ENCODE measurements at regions not wholly inside any gene's neighbourhood (a gene's known extent, or its start where the extent isn't known, plus 50 kb on each side); places are given as distances from the start of the nearest gene placed in this dataset.

DNA sequence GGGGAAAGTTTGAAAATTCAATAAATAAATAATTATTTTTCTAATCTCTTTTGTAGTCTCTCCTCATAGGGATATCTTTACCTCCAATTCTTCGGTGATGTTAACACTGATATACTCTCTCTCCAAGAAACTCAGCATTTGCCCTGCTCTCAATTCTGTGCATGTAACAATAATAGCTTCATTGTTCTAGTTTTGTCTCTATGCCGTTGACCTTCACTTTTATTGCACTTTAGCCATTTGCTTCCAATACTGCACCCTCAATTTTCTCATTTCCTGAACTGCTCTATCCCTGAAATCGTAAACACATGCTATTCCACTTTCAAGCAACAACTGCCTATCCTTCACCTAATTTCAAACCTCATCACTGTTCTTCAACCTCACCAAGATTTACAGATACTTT, 645.0 kb downstream of the C12orf50 start:
- H3K4me1 Mint-ChIP-seq (ENCODE audit: low read depth): no peaks in the 10 kb centered on the region
- no peak for DNase-seq (ENCODE audit: low spot score)
- no peaks in the 10 kb centered on the region for H3K36me3 Mint-ChIP-seq (ENCODE audit: low read depth)
- H3K4me3 Mint-ChIP-seq: no peak overlapping the region
- peaks cover 4% of the 10 kb centered on the region for H3K9me3 Mint-ChIP-seq
- peaks cover 2% of the 10 kb centered on the region for H3K27me3 Mint-ChIP-seq (ENCODE audit: insufficient read depth)
- no peak overlapping the region for H3K27ac Mint-ChIP-seq
- intact Hi-C loops (cut with micrococcal nuclease): no loop called here

DNA sequence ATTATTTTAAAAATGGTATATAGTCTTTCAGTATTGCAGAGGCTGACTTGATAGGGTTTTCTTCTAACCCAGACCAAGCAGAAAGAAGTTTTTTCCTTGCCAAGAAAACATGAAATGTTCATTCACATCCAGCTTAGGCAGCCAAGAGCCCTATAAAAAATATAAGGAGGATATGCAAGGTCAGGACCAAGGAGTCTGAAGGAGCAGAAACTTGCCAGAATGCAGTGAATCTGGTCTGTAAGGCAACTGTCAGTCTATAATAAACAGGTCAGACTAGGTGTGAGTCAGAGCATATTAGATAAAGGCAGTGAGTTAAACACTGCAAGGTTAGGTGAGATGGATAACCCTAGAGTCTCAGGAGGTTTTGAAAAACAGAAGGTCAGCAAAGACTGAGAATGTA, 645.5 kb downstream of the C12orf50 start:
- Mint-ChIP-seq H3K4me1 (ENCODE audit: low read depth) (no peaks in the 10 kb centered on the region), H3K9me3 (peaks cover 4% of the 10 kb centered on the region), H3K27me3 (ENCODE audit: insufficient read depth) (peaks cover 2% of the 10 kb centered on the region), H3K36me3 (ENCODE audit: low read depth) (no peaks in the 10 kb centered on the region), H3K4me3 (no peak overlapping the region), H3K27ac (no peak overlapping the region)
- intact Hi-C loops (cut with micrococcal nuclease): no loop called here
- DNase-seq (ENCODE audit: low spot score): no peak

DNA sequence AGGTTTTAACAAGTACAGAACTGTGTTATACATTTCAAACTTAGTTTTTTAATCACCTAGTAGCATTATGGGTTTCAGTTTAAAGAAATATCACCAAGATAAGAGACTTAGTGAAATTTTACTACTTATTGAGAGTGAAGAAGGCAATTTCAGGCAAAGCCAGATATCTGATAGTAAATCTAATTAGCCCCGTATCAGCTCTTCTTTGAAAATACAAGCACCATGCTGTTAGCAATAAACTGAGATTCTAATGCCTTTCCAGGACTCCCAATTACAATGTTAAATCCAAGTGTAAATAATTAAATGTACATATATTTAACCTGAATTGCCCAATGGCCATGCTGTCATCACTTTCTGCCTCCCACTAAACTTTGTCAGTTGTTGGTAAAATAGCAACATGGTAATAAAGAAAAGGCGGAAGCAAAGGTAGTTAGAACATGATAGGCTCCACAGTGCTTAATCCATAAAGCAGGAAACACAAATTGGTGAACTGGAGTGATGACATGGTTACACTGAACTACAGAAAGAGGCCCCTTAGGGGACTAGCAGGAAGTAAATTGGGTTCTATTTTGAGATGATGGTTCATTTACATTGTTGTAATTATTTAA, 646.1 kb downstream of the C12orf50 start:
- Mint-ChIP-seq H3K36me3 (ENCODE audit: low read depth) (no peaks in the 10 kb centered on the region), H3K4me1 (ENCODE audit: low read depth) (no peaks in the 10 kb centered on the region), H3K4me3 (no peak overlapping the region), H3K27ac (no peak overlapping the region), H3K9me3 (peaks cover 4% of the 10 kb centered on the region), H3K27me3 (ENCODE audit: insufficient read depth) (peaks cover 2% of the 10 kb centered on the region)
- intact Hi-C loops (cut with micrococcal nuclease): no loop called here
- no peak for DNase-seq (ENCODE audit: low spot score)

DNA sequence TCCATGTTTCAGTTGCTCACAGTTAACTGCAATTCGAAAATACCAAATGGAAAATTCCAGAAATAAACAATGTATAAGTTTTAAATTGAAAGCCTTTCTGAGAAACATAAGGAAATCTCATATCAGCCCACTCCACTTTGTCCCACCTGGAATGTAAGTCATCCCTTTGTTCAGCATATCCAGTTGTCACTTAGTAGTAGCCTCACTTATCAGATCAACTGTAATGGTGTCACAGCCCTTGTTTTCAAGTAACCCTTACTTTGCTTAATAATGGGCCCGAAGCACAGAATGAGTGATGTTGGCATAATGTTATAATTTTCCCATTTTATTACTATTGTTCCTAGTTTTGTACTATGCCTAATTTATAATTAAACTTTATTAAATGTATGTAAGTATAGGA, 646.8 kb downstream of the C12orf50 start:
- peaks cover 2% of the 10 kb centered on the region for H3K27me3 Mint-ChIP-seq (ENCODE audit: insufficient read depth)
- no peak overlapping the region for H3K4me3 Mint-ChIP-seq
- no peaks in the 10 kb centered on the region for H3K4me1 Mint-ChIP-seq (ENCODE audit: low read depth)
- H3K9me3 Mint-ChIP-seq: peaks cover 4% of the 10 kb centered on the region
- no peak overlapping the region for H3K27ac Mint-ChIP-seq
- DNase-seq (ENCODE audit: low spot score): no peak
- intact Hi-C loops (cut with micrococcal nuclease): no loop called here
- H3K36me3 Mint-ChIP-seq (ENCODE audit: low read depth): no peaks in the 10 kb centered on the region

DNA sequence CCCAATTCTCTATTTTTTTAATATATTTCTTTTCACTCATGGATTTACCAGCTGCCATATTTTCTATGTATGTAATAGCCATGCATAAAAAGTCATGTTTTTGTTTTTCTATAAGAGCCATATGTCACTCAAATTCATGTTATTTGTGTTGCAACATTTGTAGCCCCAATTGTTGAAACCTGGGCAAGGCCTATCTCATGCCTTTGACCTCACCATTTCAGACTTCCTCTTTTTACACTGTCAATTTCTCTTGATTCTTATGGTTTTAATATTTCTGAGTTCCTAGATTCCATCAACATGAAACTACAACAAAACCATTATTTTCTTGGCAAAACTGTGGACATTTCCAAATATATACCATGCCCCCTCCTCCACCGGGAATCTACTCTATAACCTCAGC, 647.5 kb downstream of the C12orf50 start:
- Mint-ChIP-seq H3K27ac (no peak overlapping the region), H3K4me3 (no peak overlapping the region), H3K4me1 (ENCODE audit: low read depth) (no peaks in the 10 kb centered on the region), H3K36me3 (ENCODE audit: low read depth) (no peaks in the 10 kb centered on the region), H3K27me3 (ENCODE audit: insufficient read depth) (peaks cover 2% of the 10 kb centered on the region), H3K9me3 (peaks cover 2% of the 10 kb centered on the region)
- no peak for DNase-seq (ENCODE audit: low spot score)
- intact Hi-C loops (cut with micrococcal nuclease): no loop called here

DNA sequence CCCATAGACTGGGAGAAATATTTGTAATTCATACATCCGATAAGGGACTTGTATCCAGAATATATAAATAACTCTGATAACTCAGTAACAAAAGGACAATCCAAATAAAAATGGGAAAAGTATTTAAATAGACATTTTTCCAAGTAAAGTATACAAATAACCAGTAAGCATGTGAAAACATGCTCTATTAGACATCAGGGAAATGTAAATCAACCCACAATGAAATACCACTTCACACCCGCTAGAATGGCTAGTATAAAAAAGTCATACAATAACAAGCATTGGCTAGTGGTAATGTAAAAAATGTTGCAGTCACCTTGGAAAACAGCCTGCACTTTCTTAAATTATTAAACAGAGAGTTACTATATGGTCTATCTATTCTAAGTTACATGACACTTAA, 650.7 kb downstream of the C12orf50 start:
- no peaks in the 10 kb centered on the region for H3K36me3 Mint-ChIP-seq (ENCODE audit: low read depth)
- intact Hi-C loops (cut with micrococcal nuclease): no loop called here
- H3K4me1 Mint-ChIP-seq (ENCODE audit: low read depth): no peaks in the 10 kb centered on the region
- H3K27me3 Mint-ChIP-seq (ENCODE audit: insufficient read depth): no peaks in the 10 kb centered on the region
- H3K27ac Mint-ChIP-seq: no peak overlapping the region
- no peaks in the 10 kb centered on the region for H3K9me3 Mint-ChIP-seq
- no peak overlapping the region for H3K4me3 Mint-ChIP-seq
- DNase-seq (ENCODE audit: low spot score): no peak

DNA sequence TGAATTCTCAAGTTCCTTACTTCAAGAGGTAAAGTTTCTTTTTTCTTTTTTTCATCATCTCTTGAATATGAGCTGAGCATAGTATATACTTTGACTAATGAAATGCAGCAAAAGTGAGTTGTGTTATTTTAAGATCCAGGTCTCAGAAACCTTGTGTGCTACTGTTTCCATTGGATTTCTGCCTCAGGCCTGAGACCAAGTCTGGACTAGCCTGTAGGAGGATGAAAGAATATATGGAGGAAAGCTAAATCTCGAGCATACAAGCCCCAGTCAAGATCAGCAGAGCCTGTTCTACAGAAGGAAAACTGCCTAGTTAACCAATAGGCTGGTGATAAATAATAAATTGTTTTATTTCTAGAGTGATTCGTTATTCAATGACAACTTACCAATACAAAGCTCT, 652.5 kb downstream of the C12orf50 start:
- intact Hi-C loops (cut with micrococcal nuclease): no loop called here
- peaks cover 4% of the 10 kb centered on the region for H3K9me3 Mint-ChIP-seq
- H3K4me1 Mint-ChIP-seq (ENCODE audit: low read depth): no peaks in the 10 kb centered on the region
- H3K27me3 Mint-ChIP-seq (ENCODE audit: insufficient read depth): no peaks in the 10 kb centered on the region
- no peak overlapping the region for H3K4me3 Mint-ChIP-seq
- DNase-seq (ENCODE audit: low spot score): no peak
- no peaks in the 10 kb centered on the region for H3K36me3 Mint-ChIP-seq (ENCODE audit: low read depth)
- no peak overlapping the region for H3K27ac Mint-ChIP-seq

DNA sequence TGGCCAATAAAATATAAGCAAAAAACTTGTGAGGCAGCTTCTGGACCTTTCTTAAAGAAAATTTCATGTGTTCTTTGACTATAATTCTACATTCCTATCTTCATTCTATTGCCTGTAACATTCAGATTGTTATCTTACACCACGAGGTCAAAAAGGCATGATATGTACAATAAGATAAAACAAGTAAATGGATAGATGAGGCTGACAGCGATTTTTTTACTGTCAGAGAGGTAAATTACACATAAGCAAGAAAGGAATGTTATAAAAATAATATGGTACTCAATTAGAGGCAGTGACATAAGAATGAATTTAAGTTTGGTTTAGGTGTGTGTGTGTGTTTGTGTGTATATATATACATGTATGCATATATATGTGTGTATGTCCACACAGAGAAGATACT, 660.0 kb downstream of the C12orf50 start:
- Mint-ChIP-seq H3K4me1 (ENCODE audit: low read depth) (no peaks in the 10 kb centered on the region), H3K27ac (no peak overlapping the region), H3K27me3 (ENCODE audit: insufficient read depth) (no peaks in the 10 kb centered on the region), H3K9me3 (peaks cover 11% of the 10 kb centered on the region), H3K4me3 (no peak overlapping the region), H3K36me3 (ENCODE audit: low read depth) (no peaks in the 10 kb centered on the region)
- intact Hi-C loops (cut with micrococcal nuclease): no loop called here
- no peak for DNase-seq (ENCODE audit: low spot score)

DNA sequence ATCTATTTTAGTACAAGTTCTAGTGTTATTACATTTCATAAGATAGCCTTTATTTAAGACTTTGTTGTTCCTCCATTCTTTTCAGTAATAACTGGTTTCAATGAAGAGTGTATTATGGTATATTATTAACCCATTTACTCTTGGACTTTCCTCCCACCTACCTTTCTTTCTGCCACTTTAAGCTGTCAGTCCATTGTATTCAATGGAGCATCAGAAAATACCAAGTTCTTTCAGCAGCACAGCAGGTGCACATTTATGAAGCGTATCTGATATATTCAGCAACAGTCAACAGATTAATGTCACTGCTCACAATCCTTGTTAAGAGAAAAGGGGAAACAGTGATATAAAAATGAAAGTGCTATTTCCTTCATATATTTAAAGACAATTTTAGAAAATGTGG, 660.9 kb downstream of the C12orf50 start:
- Mint-ChIP-seq H3K36me3 (ENCODE audit: low read depth) (no peaks in the 10 kb centered on the region), H3K4me1 (ENCODE audit: low read depth) (no peaks in the 10 kb centered on the region), H3K9me3 (peaks cover 16% of the 10 kb centered on the region), H3K4me3 (no peak overlapping the region), H3K27ac (no peak overlapping the region), H3K27me3 (ENCODE audit: insufficient read depth) (no peaks in the 10 kb centered on the region)
- DNase-seq (ENCODE audit: low spot score): no peak
- intact Hi-C loops (cut with micrococcal nuclease): no loop called here

DNA sequence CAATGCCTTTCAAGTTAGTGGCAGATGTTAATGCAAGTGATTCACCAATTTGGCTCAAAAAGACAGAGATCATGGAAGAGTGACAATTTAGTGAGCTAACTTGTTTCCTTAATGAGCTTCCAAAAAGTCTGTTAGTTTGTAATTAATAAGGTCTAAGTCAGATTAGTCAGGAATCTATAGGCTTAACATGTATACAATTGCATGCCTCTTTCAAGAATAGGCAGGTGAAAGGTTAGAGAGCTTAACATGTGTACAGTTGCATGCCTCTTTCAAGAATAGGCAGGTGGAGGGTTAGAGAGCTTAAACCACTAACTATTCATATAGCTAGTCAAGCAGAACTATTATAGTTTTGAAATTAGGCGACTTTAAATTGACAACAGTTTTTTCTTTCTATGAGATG, 663.8 kb downstream of the C12orf50 start:
- Mint-ChIP-seq H3K4me3 (no peak overlapping the region), H3K36me3 (ENCODE audit: low read depth) (no peaks in the 10 kb centered on the region), H3K4me1 (ENCODE audit: low read depth) (no peaks in the 10 kb centered on the region), H3K27me3 (ENCODE audit: insufficient read depth) (no peaks in the 10 kb centered on the region), H3K9me3 (peaks cover 28% of the 10 kb centered on the region), H3K27ac (no peak overlapping the region)
- intact Hi-C loops (cut with micrococcal nuclease): no loop called here
- no peak for DNase-seq (ENCODE audit: low spot score)

DNA sequence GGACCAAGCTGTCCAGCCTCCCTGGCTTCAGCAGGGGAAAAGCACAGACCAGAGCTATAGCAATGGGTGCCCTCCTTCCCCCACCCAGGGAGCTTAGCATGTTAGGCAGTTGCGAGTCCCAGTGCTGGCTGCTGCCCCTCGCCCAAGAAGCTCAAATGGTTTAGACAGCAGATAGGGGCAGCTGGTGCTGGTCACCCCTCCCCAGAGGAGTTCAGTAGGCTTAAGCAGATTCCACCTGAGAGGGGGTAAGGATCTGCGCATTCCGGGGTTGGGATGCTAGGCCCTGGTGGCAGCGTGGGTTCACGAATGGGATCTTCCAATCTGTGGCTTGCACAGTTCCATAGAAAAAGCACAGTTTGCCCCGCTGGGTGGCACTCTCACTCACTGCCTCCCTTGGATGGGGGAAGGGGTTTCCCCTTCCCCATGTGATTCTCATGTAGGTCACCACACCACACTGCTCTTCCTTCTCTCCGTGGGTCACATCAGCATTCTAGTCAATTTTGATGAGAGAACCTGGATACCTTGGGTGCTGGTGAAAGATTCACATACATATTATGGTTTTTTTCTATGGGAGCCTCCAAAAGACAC, 665.6 kb downstream of the C12orf50 start:
- Mint-ChIP-seq H3K4me3 (no peak overlapping the region), H3K27ac (no peak overlapping the region), H3K27me3 (ENCODE audit: insufficient read depth) (no peaks in the 10 kb centered on the region), H3K36me3 (ENCODE audit: low read depth) (no peaks in the 10 kb centered on the region), H3K4me1 (ENCODE audit: low read depth) (no peaks in the 10 kb centered on the region), H3K9me3 (peaks cover 38% of the 10 kb centered on the region)
- DNase-seq (ENCODE audit: low spot score): no peak
- intact Hi-C loops (cut with micrococcal nuclease): no loop called here

DNA sequence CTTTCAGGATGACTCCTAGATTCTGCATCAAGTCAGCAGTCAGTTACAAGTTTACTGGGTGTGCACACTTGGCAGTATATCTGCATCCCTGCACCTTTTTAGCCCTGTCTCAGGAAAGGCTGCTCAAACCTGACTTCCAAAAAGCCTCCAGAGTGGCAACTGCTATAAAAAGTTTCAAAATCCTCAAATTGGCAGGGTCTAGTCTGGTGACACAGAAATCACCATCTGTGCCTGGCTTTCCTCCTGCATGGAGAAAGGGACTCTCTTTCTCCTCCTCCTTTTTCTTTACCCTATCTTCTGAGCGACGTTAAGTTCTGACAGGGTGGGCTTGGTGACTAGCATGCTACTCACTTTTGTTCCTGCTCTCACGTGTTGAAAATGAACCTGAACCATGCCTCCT, 679.5 kb downstream of the C12orf50 start:
- peaks cover 5% of the 10 kb centered on the region for H3K9me3 Mint-ChIP-seq
- H3K27me3 Mint-ChIP-seq (ENCODE audit: insufficient read depth): no peaks in the 10 kb centered on the region
- intact Hi-C loops (cut with micrococcal nuclease): no loop called here
- no peaks in the 10 kb centered on the region for H3K36me3 Mint-ChIP-seq (ENCODE audit: low read depth)
- no peak for DNase-seq (ENCODE audit: low spot score)
- no peak overlapping the region for H3K27ac Mint-ChIP-seq
- H3K4me3 Mint-ChIP-seq: no peak overlapping the region
- no peaks in the 10 kb centered on the region for H3K4me1 Mint-ChIP-seq (ENCODE audit: low read depth)

DNA sequence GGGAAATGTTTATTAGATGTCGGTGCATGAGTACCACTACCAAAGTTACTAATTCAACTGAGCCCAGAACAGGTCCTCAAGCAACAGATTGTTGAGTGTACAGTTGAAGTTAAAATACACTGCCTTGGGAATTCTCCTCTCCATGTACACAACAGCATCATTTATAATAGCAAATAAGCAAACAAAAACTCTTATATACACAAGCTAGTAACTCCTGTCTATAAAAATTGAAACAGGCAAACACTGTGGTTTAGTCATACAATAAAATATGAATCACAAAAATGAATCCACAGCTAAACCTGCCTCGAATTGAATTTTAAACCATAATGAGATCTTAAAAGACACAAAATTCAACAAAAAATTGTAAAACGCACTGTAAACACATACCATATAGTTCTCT, 681.1 kb downstream of the C12orf50 start:
- DNase-seq (ENCODE audit: low spot score): no peak
- no peaks in the 10 kb centered on the region for H3K27me3 Mint-ChIP-seq (ENCODE audit: insufficient read depth)
- intact Hi-C loops (cut with micrococcal nuclease): no loop called here
- H3K4me1 Mint-ChIP-seq (ENCODE audit: low read depth): no peaks in the 10 kb centered on the region
- no peak overlapping the region for H3K4me3 Mint-ChIP-seq
- H3K9me3 Mint-ChIP-seq: peaks cover 5% of the 10 kb centered on the region
- H3K27ac Mint-ChIP-seq: no peak overlapping the region
- no peaks in the 10 kb centered on the region for H3K36me3 Mint-ChIP-seq (ENCODE audit: low read depth)

DNA sequence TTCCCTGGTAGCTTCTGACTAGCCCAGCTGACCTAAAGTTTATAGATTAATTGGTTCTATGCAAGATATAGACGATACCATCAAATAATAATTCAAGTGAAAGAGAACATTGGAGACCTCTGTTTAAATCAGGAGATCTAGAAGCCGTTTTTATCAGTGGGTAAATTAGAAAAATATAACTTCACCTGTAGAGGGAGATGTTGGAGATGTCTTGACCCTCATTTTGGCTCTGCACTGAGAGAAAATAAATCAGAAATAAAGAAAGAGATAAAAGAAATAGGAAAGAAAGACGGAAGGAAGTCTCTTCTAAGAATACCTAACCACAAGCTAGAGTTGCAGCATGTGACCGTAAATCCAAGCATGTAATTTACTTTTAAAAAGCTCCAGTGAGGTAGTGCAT, 684.5 kb downstream of the C12orf50 start:
- no peaks in the 10 kb centered on the region for H3K27me3 Mint-ChIP-seq (ENCODE audit: insufficient read depth)
- H3K4me3 Mint-ChIP-seq: no peak overlapping the region
- H3K36me3 Mint-ChIP-seq (ENCODE audit: low read depth): no peaks in the 10 kb centered on the region
- no peaks in the 10 kb centered on the region for H3K4me1 Mint-ChIP-seq (ENCODE audit: low read depth)
- H3K9me3 Mint-ChIP-seq: peaks cover 5% of the 10 kb centered on the region
- DNase-seq (ENCODE audit: low spot score): no peak
- intact Hi-C loops (cut with micrococcal nuclease): no loop called here
- H3K27ac Mint-ChIP-seq: no peak overlapping the region

Data from activated T-helper 1 cell treated with anti-CD3 and anti-CD28 coated beads, Interleukin-12 subunit alpha, Interleukin-12 subunit beta, Interleukin-2, Interleukin-4 antibody, amounts not matched to agents 30 ng/mL and 10 ng/mL and 1 ng/mL, durations not matched to agents 14 hours and 24 hours and 36 hours (primary cell).